HG02763 (cell line): ENCODE measurements at regions not wholly inside any gene's neighbourhood (a gene's known extent, or its start where the extent isn't known, plus 50 kb on each side); places are given as distances from the start of the nearest gene placed in this dataset.

Experiments
- ATAC-seq: cut with Tn5 transposase; IDR thresholded peaks from one replicate; pipeline ENCODE4 v1.9.1; 2021; ENCODE audit warnings: mild to moderate bottlenecking, moderate library complexity; ENCODE audit not compliant: unreplicated experiment

DNA sequence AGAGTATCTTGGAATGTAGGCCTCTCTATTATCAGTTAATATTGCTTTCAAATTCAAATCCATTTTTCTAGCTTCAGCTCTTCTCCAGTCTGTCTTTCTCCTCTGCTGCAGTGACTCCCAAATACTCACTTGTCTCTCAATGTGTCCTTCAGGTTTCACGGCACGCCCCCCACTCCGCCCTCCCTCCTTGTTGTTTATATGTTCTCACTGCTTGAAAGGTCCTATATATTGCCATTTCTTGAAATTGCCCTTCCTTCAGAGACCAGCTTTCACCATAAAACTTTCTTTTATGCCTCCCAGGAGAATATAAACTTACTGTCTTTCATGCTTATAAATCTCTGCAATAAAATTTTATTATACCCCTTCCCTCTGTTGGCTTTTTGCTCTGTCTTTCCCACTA is 668.2 kb downstream of the CCSER2 start:
- ATAC-seq, result no peak

DNA sequence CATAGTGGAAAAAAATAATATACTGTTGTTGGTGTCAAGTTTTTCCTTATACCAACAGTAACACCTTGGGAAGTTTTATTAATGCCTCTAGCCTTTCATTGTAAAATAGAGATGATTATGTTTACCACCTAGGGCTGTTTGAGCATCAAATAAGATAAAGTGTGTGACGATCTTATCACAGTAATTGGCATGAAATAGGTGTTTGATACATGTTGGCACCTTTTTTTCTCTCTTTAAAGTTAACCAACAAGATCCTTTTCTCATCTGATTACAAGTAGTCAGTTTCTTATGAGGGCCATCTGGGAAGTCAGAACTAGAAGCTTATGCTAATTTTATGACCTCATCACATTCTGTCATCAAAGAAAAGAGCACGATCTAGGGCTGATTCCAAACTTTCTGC is 669.5 kb downstream of the CCSER2 start:
- ATAC-seq, result no peak

DNA sequence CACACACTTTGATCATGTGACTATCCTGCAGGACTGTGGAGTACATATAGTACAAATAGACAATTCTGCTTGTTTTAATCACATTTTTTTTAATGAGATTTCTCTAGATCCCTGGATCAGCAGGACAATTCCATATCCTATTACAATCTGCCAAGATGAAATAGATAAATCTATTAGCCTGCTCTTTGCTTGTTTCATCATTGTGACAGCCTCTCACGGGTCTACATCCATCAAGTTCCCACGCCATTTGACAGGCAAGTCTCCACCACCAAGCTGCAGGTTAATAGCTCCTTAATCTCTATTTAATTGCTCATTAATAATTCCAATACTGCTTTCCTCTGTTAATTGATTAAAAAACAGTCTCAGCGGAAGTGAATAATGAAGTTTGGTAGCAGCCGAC is 671.5 kb downstream of the CCSER2 start:
- ATAC-seq, result no peak

DNA sequence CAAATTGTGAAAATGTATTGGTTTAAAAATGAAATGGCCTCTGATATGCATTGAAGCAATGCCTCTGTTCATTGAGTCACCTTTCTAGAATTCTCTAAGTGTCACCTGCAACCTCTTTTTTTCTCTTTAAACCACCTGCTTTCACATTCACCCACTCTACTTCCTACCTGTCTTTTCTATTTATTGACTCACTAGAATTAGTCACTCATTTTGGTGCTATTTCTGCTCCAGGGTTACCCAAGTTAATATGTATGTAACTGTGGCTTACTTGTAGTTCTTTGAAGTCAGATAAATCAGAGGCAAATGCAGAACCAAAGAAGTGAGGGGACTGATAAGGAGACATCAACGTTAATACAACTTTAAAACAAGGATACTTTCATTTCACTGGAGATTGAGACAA is 674.7 kb downstream of the CCSER2 start:
- no peak for ATAC-seq

DNA sequence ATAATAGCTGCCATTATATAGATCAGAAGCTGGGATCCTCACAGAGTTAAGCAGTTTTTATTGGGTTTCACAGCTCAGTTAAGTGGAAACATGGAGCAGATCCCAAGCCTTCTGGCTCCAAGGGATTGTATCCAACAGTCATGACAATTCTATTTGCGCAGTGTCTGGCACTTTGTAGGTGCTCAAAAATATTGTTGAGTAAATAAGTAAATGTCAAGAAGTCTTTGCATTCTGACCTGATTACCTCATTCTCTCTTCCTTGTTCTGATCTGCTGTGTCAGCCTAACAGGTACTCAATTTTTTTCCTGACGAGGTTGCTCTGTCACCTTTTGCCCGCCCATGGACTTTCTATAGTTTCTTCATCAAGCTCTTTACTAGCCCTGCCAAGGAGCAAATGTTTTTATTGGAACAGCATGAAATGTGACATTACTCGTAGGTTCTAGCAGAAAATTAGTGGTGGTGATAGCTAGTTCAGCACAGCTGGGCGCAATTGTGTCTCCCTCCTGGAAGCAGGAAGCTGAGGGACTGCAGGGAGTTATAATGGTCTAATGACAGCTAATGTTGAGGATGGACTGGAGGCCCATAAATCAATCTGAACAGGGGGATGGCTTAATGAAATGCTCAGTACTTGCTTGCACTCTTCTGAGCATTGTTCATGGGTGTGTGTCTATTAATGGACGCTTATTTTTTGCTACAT is 680.2 kb downstream of the CCSER2 start:
- no peak for ATAC-seq

DNA sequence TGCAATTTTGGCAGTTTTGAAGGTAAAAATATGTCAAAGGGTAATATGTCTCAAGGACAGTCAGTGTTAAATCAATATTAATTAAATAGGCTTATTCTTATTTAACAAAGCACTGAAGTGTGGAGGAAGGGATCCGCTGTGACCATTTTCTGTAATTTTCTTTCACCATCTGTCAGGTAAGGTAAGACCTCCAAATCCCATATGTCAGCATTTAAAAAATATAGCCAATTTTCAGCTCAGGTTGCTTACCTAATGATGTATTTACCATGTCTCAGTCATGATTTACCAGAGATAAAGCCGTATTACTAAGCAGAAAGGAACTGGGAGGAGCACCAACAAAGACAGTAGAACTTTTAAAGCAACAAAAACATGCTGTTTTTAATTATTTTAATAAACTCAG is 683.9 kb downstream of the CCSER2 start:
- ATAC-seq, result no peak

DNA sequence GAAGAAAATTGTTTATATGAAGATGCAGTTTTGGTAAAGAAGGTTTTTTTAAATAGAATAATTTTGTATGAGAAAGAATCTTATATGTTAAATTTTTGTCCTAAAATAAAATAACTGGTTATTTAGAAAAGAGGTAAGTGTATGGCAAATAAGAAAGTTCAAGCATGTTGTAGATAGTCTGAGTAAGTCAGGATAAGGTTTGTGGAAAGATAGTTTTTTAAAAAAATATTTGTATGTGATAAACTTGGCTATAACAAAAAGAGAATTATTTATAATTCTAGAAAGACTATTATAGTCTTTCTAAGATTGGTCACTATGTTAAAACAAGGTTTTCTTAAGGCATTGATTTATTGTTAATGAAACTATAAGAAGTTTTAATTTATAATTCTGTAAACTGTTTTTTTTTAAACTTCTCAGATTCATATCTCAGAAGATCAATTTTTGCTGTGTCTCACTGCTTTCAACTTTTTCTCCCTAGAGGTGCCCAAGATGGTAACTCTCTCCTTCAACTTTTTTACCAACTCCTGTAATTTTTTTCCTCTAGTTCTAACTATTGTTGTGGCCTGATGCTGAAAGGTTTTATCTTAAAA is 698.6 kb downstream of the CCSER2 start:
- no peak for ATAC-seq

DNA sequence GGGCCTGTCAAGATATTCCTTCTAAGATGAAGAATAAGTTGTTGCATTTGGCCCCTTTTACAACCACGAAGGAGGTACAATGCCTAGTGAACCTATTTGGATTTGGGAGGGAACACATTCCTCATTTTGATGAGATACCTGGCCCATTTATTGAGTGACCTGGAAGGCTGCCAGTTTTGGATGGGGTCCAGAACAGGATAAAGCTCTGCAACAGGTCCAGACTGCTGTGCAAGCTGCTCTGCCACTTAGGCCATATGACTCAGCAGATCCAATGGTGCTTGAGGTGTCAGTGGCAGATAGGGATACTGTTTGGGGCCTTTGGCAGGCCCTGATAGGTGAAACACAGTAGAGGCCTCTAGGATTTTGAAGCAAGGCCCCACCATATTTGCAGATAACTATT is 704.6 kb downstream of the CCSER2 start:
- ATAC-seq, result no peak

DNA sequence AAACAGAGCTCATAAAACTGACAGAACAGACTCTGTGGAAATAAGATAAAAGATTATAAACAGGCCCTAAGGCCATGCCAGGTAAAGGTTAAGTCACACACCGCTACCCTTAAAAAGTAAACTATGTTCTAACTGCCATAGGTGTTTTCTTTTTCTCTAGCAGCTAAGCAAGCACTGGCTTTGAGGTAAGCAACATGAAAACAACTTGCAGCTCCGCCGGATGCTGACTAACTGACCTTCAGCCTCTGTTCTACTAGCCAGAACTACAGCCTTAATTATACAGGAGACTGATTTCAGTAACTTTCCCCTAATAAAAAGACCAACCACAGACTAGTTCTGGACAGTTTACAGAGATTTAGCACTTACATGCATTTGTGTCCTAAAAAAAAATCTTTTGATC is 708.3 kb downstream of the CCSER2 start:
- ATAC-seq, result no peak

DNA sequence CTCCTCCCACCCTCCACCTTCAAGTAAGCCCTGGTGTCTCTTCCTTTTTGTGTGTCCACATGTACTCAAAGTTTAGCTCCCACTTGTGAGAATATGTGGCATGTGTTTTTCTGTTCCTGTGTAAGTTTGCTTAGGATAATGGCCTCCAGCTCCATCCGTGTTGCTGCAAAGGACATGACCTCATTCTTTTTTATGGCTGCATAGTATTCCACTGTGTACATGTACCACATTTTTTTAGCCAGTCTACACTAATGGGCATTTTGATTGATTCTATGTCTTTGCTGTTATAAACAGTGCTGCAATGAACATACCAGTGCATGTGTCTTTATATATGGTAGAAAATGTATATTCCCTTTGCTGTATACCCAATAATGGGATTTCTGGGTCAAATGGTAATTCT is 710.9 kb downstream of the CCSER2 start:
- no peak for ATAC-seq

DNA sequence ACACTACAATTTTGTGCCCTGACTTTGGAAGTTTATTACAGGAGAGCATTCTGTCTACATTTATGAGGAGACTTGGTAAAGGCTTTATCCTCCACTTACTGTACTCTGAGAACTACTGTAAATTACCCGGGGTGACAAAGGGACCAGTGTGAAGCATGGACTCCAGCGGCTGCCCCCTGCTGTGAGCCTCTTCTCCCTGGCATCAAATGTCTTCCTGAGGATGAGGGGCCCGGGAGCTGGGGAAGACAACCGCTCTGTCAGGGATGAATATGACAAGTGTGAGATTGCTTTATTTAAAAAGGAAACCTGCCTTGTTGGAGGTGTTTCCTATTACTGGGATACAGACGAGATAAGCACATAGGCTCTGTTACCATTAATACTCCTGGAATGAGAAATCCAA is 714.8 kb downstream of the CCSER2 start:
- ATAC-seq, result no peak

DNA sequence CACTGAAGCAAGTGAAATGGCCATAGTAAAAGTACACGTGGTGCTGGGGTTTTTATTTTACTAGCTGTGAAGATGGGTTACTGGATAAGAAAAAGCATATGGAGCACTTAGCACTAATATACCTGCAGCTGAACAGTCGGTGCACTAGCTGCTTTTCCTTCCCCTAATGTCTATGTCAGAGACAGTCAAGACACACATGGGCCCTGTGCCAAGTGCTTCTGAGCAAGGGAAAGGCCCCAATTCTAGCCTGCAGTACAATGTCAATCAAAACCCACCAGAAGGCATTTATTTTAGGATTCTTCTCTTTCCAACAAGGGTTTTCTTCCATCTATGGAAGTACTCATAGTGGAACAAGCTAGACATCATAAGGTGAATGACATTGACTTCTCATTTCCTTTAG is 716.7 kb downstream of the CCSER2 start:
- no peak for ATAC-seq

DNA sequence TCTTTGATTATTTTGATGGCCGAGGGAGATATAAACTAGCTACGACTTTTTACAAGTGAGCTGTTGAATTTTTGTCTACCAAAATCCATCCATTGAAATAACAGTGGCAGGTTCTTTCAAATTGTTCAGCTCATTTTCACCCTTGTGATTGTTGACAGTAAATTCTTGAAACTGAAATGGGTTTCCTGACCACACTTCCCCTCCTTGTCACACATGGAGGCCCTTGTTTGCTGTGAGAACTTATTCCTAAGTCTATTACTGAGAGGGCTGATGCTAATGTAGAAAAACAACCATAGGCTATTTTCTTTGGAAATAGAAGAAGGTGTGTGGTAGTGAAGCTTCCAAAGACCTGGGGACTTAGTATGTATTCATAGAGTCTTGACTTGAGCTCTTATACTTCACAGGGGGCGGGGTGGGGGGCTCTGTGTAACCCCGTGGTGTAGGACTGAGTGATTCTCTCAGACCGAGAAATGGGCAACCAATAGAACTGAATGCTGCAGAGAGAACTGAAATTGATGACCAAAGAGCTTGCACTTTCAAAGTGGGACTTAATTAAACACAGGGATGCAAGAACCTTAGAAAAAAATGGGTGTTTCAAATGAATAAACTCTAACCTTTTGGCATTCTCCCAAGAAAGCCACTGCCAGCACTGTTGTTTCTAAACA is 718.9 kb downstream of the CCSER2 start:
- no peak for ATAC-seq

DNA sequence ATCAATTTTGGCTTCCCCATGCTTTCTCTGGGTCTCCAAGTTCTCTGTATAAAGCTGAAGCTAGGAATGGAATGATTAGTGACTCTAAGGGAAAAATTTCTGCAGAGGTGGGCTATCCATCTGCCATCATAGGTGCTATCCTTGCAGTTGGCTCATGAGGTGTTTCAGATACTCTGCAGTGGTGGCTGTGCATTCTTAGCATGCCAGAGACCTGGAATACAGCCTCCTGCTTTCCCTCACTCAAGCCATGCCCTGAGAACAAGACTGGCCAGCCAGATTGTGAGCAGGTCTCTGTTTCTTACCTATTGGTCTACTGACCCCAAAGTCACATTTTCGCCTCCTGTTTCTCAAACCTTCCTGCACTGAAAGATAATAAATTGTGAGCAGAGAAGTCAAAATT is 719.6 kb downstream of the CCSER2 start:
- ATAC-seq, result no peak

DNA sequence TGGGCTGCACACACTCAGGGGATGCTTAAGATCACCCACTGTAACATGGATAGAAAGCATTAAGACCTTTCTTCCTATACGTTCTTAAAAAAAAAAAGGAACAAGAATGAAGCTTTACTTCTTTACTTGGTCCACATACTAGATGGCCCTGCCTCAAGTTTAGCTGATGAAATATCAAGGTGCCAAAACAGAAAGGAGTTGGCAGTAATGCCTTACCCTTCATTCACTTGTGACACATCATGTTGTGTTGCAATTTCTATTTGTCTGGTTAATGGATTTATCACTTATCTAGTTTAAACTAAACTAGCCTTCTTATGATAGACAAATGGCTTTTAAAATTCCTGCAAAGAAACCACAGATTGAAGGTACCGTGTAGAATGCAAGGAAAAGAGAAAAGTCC is 720.3 kb downstream of the CCSER2 start:
- no peak for ATAC-seq

DNA sequence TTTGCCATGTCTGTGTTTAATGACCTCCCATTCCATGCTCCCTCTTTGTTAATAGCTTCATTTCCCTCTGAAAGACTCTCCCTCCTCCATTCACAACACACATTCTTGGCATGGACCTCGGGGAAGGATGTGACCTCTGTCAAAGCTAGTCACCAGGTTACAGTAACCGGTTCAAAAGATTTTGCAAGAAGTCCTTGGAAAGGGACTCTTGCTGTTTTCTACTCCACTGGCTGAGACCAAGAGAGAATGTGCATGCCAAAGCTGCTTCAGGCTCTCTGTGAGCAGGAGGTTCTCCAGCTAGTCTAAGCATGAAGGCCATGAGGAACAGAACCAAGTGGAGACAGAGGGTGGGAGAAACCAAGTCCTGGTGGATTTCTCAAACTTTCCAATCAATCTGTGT is 732.6 kb downstream of the CCSER2 start:
- ATAC-seq, result no peak

DNA sequence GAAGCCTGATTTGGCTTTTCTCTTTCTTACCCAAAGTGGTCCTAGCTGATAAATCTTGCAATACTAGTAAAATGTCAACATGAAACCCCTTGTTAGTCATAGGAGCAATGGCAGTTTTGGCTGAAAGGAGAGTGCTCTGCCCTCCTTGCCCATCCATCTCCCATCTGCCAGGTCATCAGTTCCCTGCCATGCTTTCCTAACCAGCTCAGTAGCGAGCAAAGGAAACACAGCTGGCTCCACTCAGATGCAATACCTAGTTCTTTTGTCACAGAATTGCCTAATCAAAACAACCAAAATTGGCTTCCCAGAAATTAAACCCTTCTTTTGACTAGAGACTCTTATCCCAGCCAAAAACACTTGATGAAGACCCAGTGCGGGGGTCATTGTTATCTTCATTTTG is 733.0 kb downstream of the CCSER2 start:
- no peak for ATAC-seq

DNA sequence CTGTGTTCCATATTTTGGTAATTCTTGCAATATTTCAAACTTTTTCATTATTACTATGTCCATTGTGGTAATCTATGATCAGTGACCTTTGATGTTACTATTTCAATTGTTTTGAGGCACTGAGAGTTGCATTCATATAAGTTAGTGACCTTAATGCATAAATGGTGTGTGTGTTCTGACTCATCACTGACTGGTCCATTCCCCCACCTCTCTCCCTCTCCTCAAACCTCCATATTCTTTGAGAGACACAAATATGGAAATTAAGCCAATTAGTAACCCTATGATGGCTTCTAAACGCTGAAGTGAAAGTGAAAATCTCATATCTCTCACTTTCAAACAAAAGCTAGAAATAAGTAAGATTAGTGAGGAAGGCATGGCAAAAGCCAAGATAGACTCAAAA is 739.6 kb downstream of the CCSER2 start:
- no peak for ATAC-seq

DNA sequence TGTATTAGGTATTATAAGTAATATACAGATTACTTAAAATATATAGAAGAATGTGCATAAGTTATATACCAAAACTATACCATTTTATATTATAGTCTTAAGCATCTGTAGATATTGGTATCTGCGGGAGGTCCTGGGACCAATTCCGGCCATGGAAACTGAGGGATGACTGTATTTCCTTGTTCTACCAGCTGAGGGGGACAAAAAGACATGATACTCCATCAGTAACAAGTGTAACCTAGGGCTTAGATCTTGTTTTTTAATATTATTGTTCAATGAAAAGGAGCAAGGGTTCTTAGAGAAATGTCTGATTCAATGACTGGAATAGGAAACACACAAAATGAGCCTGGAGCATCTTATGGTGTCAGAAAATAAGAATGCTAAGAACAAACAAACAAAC is 752.5 kb downstream of the CCSER2 start:
- ATAC-seq, result no peak

DNA sequence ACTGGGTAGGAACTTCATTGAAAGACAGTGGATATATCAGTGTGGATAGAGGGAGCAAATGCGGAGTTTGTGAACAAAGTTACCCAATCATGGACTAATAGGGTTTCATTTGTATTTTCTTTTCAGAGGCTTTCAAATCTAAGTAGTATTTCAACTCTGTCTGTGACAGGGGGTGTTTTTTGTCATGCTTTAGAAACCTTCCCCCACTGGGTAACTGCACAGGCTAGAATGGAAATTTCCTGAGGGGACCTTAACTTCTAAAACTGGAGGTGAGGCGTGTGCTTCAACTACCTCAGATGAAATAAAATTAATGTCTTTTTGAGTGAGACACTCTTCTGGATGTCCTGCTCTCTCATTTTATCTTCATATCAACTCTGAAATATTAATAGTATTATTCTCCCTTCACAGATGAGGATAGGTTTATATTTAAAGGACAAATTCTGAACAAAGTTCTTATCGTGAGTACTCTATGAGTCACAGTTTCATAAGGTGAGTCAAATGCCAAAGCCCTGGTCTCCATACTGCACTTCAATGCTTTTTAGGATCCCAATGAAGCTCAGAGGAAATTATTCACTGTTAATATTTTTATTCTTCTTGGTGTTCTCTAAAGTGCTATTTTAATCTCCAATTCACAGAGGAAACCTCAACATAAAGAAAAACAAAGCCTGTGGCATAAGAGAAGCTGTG is 770.6 kb downstream of the CCSER2 start:
- no peak for ATAC-seq

DNA sequence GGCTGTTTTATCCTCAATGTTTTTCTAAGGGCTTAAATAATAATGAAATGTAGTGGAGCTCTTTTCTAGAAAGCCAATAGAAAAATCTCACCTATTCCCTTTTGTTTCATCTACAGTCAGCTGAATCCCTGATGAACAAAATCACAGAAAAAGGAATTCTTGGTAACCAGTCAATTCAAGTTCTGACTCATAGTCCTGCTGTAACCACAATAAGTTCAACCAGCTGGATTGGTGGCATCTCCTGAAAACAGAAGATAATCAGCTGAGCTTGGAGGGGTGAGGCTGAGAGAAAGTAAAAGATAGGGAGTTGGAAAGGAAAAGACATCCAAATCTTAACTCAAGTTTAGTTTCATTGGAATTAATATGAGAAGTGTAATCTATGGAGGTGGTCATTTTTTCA is 772.1 kb downstream of the CCSER2 start:
- no peak for ATAC-seq
